ENCODE measurements at regions not wholly inside any gene's neighbourhood (a gene's known extent, or its start where the extent isn't known, plus 50 kb on each side); places are given as distances from the start of the nearest gene placed in this dataset.

DNA sequence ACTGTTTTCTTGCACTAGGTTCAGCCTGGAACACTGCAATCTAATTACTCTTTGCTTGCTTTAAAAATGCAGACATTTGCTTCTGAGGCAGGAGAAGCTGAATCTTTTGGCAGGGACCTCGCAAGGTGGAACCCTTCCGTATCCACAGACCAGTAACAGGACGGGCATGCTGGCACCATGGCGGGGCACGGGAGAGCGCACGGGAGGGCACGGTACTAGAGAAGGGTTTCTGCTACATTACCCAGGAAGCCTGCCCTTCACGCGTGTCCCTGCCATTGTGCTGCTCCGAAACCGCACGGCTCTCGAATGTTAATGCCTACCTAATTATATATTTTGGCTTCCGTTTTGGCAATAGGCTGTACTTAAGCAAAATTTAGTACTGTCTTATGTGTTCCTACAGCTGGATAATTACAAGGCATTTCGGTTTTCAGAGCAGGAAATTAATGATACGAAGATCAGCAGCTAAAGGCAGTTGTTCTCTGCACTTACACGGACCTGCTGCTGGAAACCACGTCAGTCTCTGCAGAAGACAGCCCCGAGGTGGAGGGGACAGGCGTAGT, 430.4 kb downstream of the IRS2 start:
- H3K9ac ChIP-seq (ENCODE audit: low read depth, low read length), result no peak overlapping the region
- H2AK5ac ChIP-seq (ENCODE audit: low read depth, low read length), result no peak overlapping the region
- H2AK9ac ChIP-seq (replicated peaks; ENCODE audit: low read depth, low read length, poor library complexity), result no peak overlapping the region
- 94% methylated on average over 14 of the region's 21 CpGs; no CpG with 5 or more reads in 1 of the 2 experiments for WGBS, 2 experiments (ENCODE audit: extremely low coverage in 2 of 2, insufficient read length in 1 of 2)
- H3K14ac ChIP-seq (replicated peaks; ENCODE audit: low read depth, low read length), result no peak overlapping the region
- BruUV-seq (replicated peaks), result no TSS peak
- no peak overlapping the region for H3K4me3 ChIP-seq (ENCODE audit: insufficient read depth, low read depth, low read length)
- no peak overlapping the region for H2BK15ac ChIP-seq (ENCODE audit: low read depth, low read length)
- no peak overlapping the region; the same call in 1 of the 2 replicates for H2BK20ac ChIP-seq (ENCODE audit: low read depth, low read length)
- H3K18ac ChIP-seq (ENCODE audit: low read depth, low read length), result no peak overlapping the region
- no peak overlapping the region for H3K4me2 ChIP-seq (ENCODE audit: low read depth, low read length)
- no peak overlapping the region for H4K91ac ChIP-seq (ENCODE audit: insufficient read depth, low read depth, low read length)
- ChIA-PET POLR2A (ENCODE audit: unreplicated experiment) (no interaction called here), CTCF (no interaction called here)
- no peak overlapping the region for H4K8ac ChIP-seq (ENCODE audit: low read depth in 2 of 2, low read length in 2 of 2)
- H4K5ac ChIP-seq (ENCODE audit: low read depth, low read length), result no peak overlapping the region
- no peak for TF ChIP-seq POLR2A (IDR thresholded peaks at IDR 0.05; ENCODE audit: low read depth, low read length)
- TF ChIP-seq SMC3 (IDR thresholded peaks at IDR 0.05; ENCODE audit: low read depth, low read length), result no peak
- no peak for TF ChIP-seq BHLHE40 (IDR thresholded peaks at IDR 0.05; ENCODE audit: low read depth, low read length)
- TF ChIP-seq, protein P1, sequence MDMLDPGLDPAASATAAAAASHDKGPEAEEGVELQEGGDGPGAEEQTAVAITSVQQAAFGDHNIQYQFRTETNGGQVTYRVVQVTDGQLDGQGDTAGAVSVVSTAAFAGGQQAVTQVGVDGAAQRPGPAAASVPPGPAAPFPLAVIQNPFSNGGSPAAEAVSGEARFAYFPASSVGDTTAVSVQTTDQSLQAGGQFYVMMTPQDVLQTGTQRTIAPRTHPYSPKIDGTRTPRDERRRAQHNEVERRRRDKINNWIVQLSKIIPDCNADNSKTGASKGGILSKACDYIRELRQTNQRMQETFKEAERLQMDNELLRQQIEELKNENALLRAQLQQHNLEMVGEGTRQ (IDR thresholded peaks at IDR 0.05; ENCODE audit: low read depth, low read length), result no peak
- TF ChIP-seq, protein P2, sequence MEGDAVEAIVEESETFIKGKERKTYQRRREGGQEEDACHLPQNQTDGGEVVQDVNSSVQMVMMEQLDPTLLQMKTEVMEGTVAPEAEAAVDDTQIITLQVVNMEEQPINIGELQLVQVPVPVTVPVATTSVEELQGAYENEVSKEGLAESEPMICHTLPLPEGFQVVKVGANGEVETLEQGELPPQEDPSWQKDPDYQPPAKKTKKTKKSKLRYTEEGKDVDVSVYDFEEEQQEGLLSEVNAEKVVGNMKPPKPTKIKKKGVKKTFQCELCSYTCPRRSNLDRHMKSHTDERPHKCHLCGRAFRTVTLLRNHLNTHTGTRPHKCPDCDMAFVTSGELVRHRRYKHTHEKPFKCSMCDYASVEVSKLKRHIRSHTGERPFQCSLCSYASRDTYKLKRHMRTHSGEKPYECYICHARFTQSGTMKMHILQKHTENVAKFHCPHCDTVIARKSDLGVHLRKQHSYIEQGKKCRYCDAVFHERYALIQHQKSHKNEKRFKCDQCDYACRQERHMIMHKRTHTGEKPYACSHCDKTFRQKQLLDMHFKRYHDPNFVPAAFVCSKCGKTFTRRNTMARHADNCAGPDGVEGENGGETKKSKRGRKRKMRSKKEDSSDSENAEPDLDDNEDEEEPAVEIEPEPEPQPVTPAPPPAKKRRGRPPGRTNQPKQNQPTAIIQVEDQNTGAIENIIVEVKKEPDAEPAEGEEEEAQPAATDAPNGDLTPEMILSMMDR (conservative IDR thresholded peaks at IDR 0.05; ENCODE audit: low read depth, low read length), result no peak
- no peak for TF ChIP-seq RAD21 (IDR thresholded peaks at IDR 0.05; ENCODE audit: low read length)
- TF ChIP-seq CHD1 (IDR thresholded peaks at IDR 0.05; ENCODE audit: low read depth, low read length), result no peak
- no peak for TF ChIP-seq MXI1 (IDR thresholded peaks at IDR 0.05; ENCODE audit: borderline replicate concordance, low read depth, low read length)
- TF ChIP-seq CEBPB (IDR thresholded peaks at IDR 0.05; ENCODE audit: low read depth, low read length), result no peak
- no peak for TF ChIP-seq MAFK (IDR thresholded peaks at IDR 0.05; ENCODE audit: low read depth, low read length)
- no peak for TF ChIP-seq RFX5 (IDR thresholded peaks at IDR 0.05; ENCODE audit: low read depth, low read length)
- TF ChIP-seq MAZ (IDR thresholded peaks at IDR 0.05; ENCODE audit: borderline replicate concordance, low read depth, low read length), result no peak
- TF ChIP-seq, protein P3, sequence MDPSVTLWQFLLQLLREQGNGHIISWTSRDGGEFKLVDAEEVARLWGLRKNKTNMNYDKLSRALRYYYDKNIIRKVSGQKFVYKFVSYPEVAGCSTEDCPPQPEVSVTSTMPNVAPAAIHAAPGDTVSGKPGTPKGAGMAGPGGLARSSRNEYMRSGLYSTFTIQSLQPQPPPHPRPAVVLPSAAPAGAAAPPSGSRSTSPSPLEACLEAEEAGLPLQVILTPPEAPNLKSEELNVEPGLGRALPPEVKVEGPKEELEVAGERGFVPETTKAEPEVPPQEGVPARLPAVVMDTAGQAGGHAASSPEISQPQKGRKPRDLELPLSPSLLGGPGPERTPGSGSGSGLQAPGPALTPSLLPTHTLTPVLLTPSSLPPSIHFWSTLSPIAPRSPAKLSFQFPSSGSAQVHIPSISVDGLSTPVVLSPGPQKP (IDR thresholded peaks at IDR 0.05; ENCODE audit: borderline replicate concordance, low read depth, low read length), result no peak
- no peak for TF ChIP-seq RCOR1 (IDR thresholded peaks at IDR 0.05; ENCODE audit: insufficient replicate concordance, low read length)
- no peak for TF ChIP-seq NFE2L2 (IDR thresholded peaks at IDR 0.05; ENCODE audit: low read depth, low read length)
- in situ Hi-C loops (cut with MboI; ENCODE audit: low sequenced_read_pairs) (loop anchor here (25.0 kb wide), 1 partner anchor 756 kb away; no protein-coding TSS in a partner anchor), intact Hi-C loops (cut with micrococcal nuclease) (no loop called here), dilution Hi-C loops (cut with HindIII; ENCODE audit: low sequenced_read_pairs, unreplicated experiment) (no loop called here)
- DNase-seq (no peak), ATAC-seq (ENCODE audit: low read depth) (no peak)
- H3K9me3 ChIP-seq (ENCODE audit: control insufficient read depth, insufficient read depth, low read length), result no peaks in the 10 kb centered on the region
- no peaks in the 10 kb centered on the region for H4K20me1 ChIP-seq (ENCODE audit: insufficient read depth, low read length)
- H2BK5ac ChIP-seq (ENCODE audit: low read depth, low read length, poor library complexity, severe bottlenecking), result no peak overlapping the region
- H3K27ac ChIP-seq (ENCODE audit: insufficient read depth, low read length), result no peak overlapping the region
- no peaks in the 10 kb centered on the region for H3K79me1 ChIP-seq (ENCODE audit: low read depth in 1 of 2, low read length in 2 of 2)
- no peak overlapping the region for H2AFZ ChIP-seq (replicated peaks; ENCODE audit: low read length, poor library complexity)
- H3K36me3 ChIP-seq (ENCODE audit: control insufficient read depth, insufficient read depth, low read length), result no peaks in the 10 kb centered on the region
- H3K23ac ChIP-seq (ENCODE audit: low read depth, low read length), result no peak overlapping the region
- H3K4me1 ChIP-seq (ENCODE audit: control insufficient read depth, insufficient read depth, low read length), result no peaks in the 10 kb centered on the region
- no peak overlapping the region for H2BK120ac ChIP-seq (ENCODE audit: low read depth, low read length)
- peaks cover 5% of the 10 kb centered on the region for H3K9me1 ChIP-seq (ENCODE audit: insufficient read depth, low read length)
- H3K4ac ChIP-seq (ENCODE audit: low read depth, low read length), result no peak overlapping the region
- H3K27me3 ChIP-seq (ENCODE audit: control insufficient read depth, insufficient read depth, low read length), result no peaks in the 10 kb centered on the region
- no peak overlapping the region for H3K56ac ChIP-seq (ENCODE audit: extremely low read depth, insufficient read depth, low read length)

All from IMR-90 (cell line).